HepG2 (cell line): ENCODE measurements at regions not wholly inside any gene's neighbourhood (a gene's known extent, or its start where the extent isn't known, plus 50 kb on each side); places are given as distances from the start of the nearest gene placed in this dataset.
A peak's percentile ranks its signal among the peaks of the same experiment; 100 is the strongest.

Experiments
- CC2D1A ChIP-seq: sonication (generic); formaldehyde crosslinking; IDR thresholded peaks from 2 replicates; pipeline ENCODE4 v1.8.1; 2023; ENCODE audit warnings: mild to moderate bottlenecking, missing genetic modification reagents
- ESRRA ChIP-seq: sonication (generic); formaldehyde crosslinking; IDR thresholded peaks from 2 replicates; pipeline ENCODE4 v1.5.1; 2020; ENCODE audit warnings: mild to moderate bottlenecking, low read depth, missing genetic modification reagents
- HBP1 ChIP-seq: IDR thresholded peaks from 2 replicates; pipeline ENCODE4 v1.6.1; 2016; ENCODE audit warnings: low read depth, control low read depth
- IRX3 ChIP-seq: sonication (generic); formaldehyde crosslinking; IDR thresholded peaks from 2 replicates; pipeline ENCODE4 v1.8.1; 2023; ENCODE audit warnings: mild to moderate bottlenecking, low read depth, missing genetic modification reagents, borderline replicate concordance
- MED13 ChIP-seq: sonication (generic); formaldehyde crosslinking; IDR thresholded peaks from 2 replicates; pipeline ENCODE4 v1.5.0; 2020; ENCODE audit warnings: missing genetic modification reagents
- MYC ChIP-seq: sonication (generic); formaldehyde crosslinking; IDR thresholded peaks from 2 replicates; pipeline ENCODE4 v1.9.0; 2021; ENCODE audit warnings: missing genetic modification reagents, borderline replicate concordance
- NFATC3 ChIP-seq: sonication (generic); formaldehyde crosslinking; IDR thresholded peaks from 2 replicates; pipeline ENCODE4 v1.5.1; 2020; ENCODE audit warnings: mild to moderate bottlenecking, missing genetic modification reagents
- RFXAP ChIP-seq: sonication (generic); formaldehyde crosslinking; IDR thresholded peaks from 2 replicates; pipeline ENCODE4 v1.4.0; 2020; ENCODE audit warnings: missing genetic modification reagents, borderline replicate concordance
- SALL1 ChIP-seq: sonication (generic); formaldehyde crosslinking; IDR thresholded peaks from 2 replicates; pipeline ENCODE4 v1.8.0; 2022; ENCODE audit warnings: mild to moderate bottlenecking, missing genetic modification reagents
- TEAD3 ChIP-seq: optimal IDR thresholded peaks from 2 replicates; pipeline ENCODE3; 2016; ENCODE audit warnings: borderline replicate concordance
- THYN1 ChIP-seq: sonication (generic); formaldehyde crosslinking; IDR thresholded peaks from 2 replicates; pipeline ENCODE4 v1.8.1; 2023; ENCODE audit warnings: low read depth, mild to moderate bottlenecking, moderate library complexity, missing genetic modification reagents, borderline replicate concordance
- TRIM24 ChIP-seq: sonication (generic); formaldehyde crosslinking; IDR thresholded peaks from 2 replicates; pipeline ENCODE4 v1.8.0; 2022; ENCODE audit warnings: mild to moderate bottlenecking, missing genetic modification reagents
- ZBTB38 ChIP-seq: sonication (generic); formaldehyde crosslinking; IDR thresholded peaks from 2 replicates; pipeline ENCODE4 v1.5.1; 2020; ENCODE audit warnings: mild to moderate bottlenecking, missing genetic modification reagents
- ZBTB40 ChIP-seq, 2 experiments: fragments of 450-650 bp in 1 of 2; sonication (generic) in 1 of 2; formaldehyde crosslinking in 1 of 2; IDR thresholded peaks; 2 replicates each; pipeline versions ENCODE4 v1.6.1 to v1.8.0; 2016 to 2022; ENCODE audit warnings: antibody characterized with exemption in 1 of 2, mild to moderate bottlenecking in 1 of 2, missing genetic modification reagents in 1 of 2
- ZNF501 ChIP-seq: sonication (generic); formaldehyde crosslinking; IDR thresholded peaks from 2 replicates; pipeline ENCODE4 v1.5.1; 2020; ENCODE audit warnings: mild to moderate bottlenecking, moderate library complexity, missing genetic modification reagents
- ZNF577 ChIP-seq: sonication (generic); formaldehyde crosslinking; IDR thresholded peaks from 2 replicates; pipeline ENCODE4 v1.4.0; 2020; ENCODE audit warnings: mild to moderate bottlenecking, low read depth, missing genetic modification reagents, borderline replicate concordance
- ZNF652 ChIP-seq: IDR thresholded peaks from 2 replicates; pipeline ENCODE4 v1.6.1; 2016; ENCODE audit warnings: low read depth, borderline replicate concordance
- TF ChIP-seq, protein P1 (sequence below): IDR thresholded peaks from 2 replicates; pipeline ENCODE4 v1.6.1; 2016

GRCh38 chr20:50369225-50370035 is 140.8 kb upstream of the PTPN1 start (continued):
- TF ChIP-seq ZBTB38 (CRISPR knock-in tag) (peak; percentile 64; the same call in 1 of the 2 replicates), IRX3 (CRISPR knock-in tag) (no peak), MYC (peak; percentile 79), CC2D1A (CRISPR knock-in tag) (no peak), ZNF577 (CRISPR knock-in tag) (no peak), THYN1 (CRISPR knock-in tag) (no peak), NFATC3 (CRISPR knock-in tag) (no peak), ZNF501 (CRISPR knock-in tag) (no peak), HBP1 (CRISPR knock-in tag) (peak; percentile 15; the same call in 1 of the 2 replicates), MED13 (peak; percentile 61; the same call in 1 of the 2 replicates), SALL1 (CRISPR knock-in tag) (peak; percentile 91), RFXAP (peak; percentile 81; the same call in 1 of the 2 replicates), ZBTB40 (IDR thresholded peaks at IDR 0.05) (no peak), ZBTB40 (CRISPR knock-in tag; IDR thresholded peaks at IDR 0.05) (peak; percentile 72), ZNF652 (CRISPR knock-in tag) (no peak), TEAD3 (peak; percentile 83), TRIM24 (no peak), ESRRA (CRISPR knock-in tag) (peak; percentile 73; the same call in 1 of the 2 replicates)
- TF ChIP-seq, protein P1, sequence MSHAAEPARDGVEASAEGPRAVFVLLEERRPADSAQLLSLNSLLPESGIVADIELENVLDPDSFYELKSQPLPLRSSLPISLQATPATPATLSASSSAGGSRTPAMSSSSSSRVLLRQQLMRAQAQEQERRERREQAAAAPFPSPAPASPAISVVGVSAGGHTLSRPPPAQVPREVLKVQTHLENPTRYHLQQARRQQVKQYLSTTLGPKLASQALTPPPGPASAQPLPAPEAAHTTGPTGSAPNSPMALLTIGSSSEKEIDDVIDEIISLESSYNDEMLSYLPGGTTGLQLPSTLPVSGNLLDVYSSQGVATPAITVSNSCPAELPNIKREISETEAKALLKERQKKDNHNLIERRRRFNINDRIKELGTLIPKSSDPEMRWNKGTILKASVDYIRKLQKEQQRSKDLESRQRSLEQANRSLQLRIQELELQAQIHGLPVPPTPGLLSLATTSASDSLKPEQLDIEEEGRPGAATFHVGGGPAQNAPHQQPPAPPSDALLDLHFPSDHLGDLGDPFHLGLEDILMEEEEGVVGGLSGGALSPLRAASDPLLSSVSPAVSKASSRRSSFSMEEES (CRISPR knock-in tag), result no peak
